ENCODE measurements at regions not wholly inside any gene's neighbourhood (a gene's known extent, or its start where the extent isn't known, plus 50 kb on each side); places are given as distances from the start of the nearest gene placed in this dataset.

DNA sequence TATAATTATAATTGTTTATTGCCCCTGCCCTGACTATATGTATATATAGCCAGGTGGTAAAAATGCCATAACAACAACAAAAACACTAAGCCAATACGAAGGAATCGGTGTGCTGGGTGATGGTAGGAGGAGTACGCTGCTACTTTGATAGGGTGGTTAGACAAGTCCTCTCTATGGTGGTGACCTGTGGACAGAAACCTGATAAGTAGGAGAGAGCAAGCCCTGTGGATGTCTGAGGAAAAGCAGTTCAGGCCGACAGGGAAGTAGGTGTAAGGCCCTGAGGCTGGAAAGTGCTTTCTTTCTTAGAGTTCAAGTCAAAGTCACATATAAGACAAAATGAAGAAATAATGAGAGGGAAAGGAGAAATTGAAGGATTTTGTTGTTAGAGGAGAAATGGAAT, 823.8 kb upstream of the CELF2 start:
- Histone ChIP-seq H3K9ac (ENCODE audit: control insufficient read depth, extremely low read depth, insufficient read depth, low read length) (no peak overlapping the region), H3K36me3 (ENCODE audit: control insufficient read depth in 2 of 2, extremely low read depth in 1 of 2, insufficient read depth in 2 of 2, low read length in 2 of 2) (no peaks in the 10 kb centered on the region), H3K4me2 (ENCODE audit: control insufficient read depth, extremely low read depth, insufficient read depth, low read depth, low read length) (no peak overlapping the region), H4K20me1 (ENCODE audit: control insufficient read depth, extremely low read depth, insufficient read depth, low read length) (no peaks in the 10 kb centered on the region), H3K79me2 (ENCODE audit: control insufficient read depth, insufficient read depth, low read length) (no peaks in the 10 kb centered on the region), H3K9me1 (ENCODE audit: control insufficient read depth, extremely low read depth, insufficient read depth, low read length) (no peaks in the 10 kb centered on the region), H3K4me1 (ENCODE audit: control insufficient read depth, extremely low read depth, insufficient read depth, low read length) (no peaks in the 10 kb centered on the region), H3K4me3 (ENCODE audit: control insufficient read depth in 2 of 3, extremely low read depth in 1 of 3, insufficient read depth in 2 of 3, low read depth in 1 of 3, low read length in 3 of 3) (no peak overlapping the region), H3K9me3 (ENCODE audit: control insufficient read depth, low read depth, low read length) (no peaks in the 10 kb centered on the region), H3K27me3 (ENCODE audit: control insufficient read depth, extremely low read depth, insufficient read depth, low read length) (no peaks in the 10 kb centered on the region), H2AFZ (ENCODE audit: control insufficient read depth, low read length) (no peak overlapping the region), H3K27ac (ENCODE audit: control insufficient read depth, insufficient read depth, low read length) (no peak overlapping the region)
- FAIRE-seq = no peak
- TF ChIP-seq, protein P1, sequence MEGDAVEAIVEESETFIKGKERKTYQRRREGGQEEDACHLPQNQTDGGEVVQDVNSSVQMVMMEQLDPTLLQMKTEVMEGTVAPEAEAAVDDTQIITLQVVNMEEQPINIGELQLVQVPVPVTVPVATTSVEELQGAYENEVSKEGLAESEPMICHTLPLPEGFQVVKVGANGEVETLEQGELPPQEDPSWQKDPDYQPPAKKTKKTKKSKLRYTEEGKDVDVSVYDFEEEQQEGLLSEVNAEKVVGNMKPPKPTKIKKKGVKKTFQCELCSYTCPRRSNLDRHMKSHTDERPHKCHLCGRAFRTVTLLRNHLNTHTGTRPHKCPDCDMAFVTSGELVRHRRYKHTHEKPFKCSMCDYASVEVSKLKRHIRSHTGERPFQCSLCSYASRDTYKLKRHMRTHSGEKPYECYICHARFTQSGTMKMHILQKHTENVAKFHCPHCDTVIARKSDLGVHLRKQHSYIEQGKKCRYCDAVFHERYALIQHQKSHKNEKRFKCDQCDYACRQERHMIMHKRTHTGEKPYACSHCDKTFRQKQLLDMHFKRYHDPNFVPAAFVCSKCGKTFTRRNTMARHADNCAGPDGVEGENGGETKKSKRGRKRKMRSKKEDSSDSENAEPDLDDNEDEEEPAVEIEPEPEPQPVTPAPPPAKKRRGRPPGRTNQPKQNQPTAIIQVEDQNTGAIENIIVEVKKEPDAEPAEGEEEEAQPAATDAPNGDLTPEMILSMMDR (optimal IDR thresholded peaks at IDR 0.05 in 1 of 3, IDR thresholded peaks at IDR 0.05 in 1 of 3, conservative IDR thresholded peaks at IDR 0.05 in 1 of 3; ENCODE audit: extremely low read depth in 1 of 3, insufficient read depth in 2 of 3, low read length in 3 of 3) = no peak
- TF ChIP-seq EZH2 (IDR thresholded peaks at IDR 0.05; ENCODE audit: low read length) = no peak
- dilution Hi-C loops (cut with MboI; ENCODE audit: extremely low pct_ligation_motif_present, low sequenced_read_pairs) = no loop called here
- DNase-seq (ENCODE audit: low read depth, low spot score) = no peak

DNA sequence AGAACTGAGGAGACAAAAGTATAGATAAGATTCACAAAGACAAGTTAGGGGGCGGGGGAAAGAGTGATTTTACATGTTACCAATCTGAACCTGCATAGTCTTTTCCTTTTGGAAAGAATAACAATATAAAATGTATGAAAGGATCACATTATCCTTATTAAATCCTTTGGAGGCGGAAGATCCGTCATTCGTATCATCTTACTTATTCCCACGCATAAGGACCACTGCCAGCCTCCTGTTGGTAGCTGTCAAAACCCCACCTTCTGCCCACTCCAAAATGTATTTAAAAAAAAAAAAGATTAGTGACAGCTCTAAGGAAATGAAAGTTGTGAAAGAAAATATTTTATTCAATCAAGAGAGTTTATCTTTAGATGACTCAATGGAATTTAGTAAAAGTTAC, 821.0 kb upstream of the CELF2 start:
- no peak overlapping the region for H2AFZ ChIP-seq (ENCODE audit: control insufficient read depth, low read length)
- dilution Hi-C loops (cut with MboI; ENCODE audit: extremely low pct_ligation_motif_present, low sequenced_read_pairs) = no loop called here
- no peaks in the 10 kb centered on the region for H3K9me3 ChIP-seq (ENCODE audit: control insufficient read depth, low read depth, low read length)
- no peak overlapping the region for H3K4me3 ChIP-seq (ENCODE audit: control insufficient read depth in 2 of 3, extremely low read depth in 1 of 3, insufficient read depth in 2 of 3, low read depth in 1 of 3, low read length in 3 of 3)
- H3K4me1 ChIP-seq (ENCODE audit: control insufficient read depth, extremely low read depth, insufficient read depth, low read length) = no peaks in the 10 kb centered on the region
- H3K4me2 ChIP-seq (ENCODE audit: control insufficient read depth, extremely low read depth, insufficient read depth, low read depth, low read length) = no peak overlapping the region
- no peaks in the 10 kb centered on the region for H4K20me1 ChIP-seq (ENCODE audit: control insufficient read depth, extremely low read depth, insufficient read depth, low read length)
- H3K36me3 ChIP-seq (ENCODE audit: control insufficient read depth in 2 of 2, extremely low read depth in 1 of 2, insufficient read depth in 2 of 2, low read length in 2 of 2) = no peaks in the 10 kb centered on the region
- no peaks in the 10 kb centered on the region for H3K79me2 ChIP-seq (ENCODE audit: control insufficient read depth, insufficient read depth, low read length)
- H3K9ac ChIP-seq (ENCODE audit: control insufficient read depth, extremely low read depth, insufficient read depth, low read length) = no peak overlapping the region
- FAIRE-seq (no peak), DNase-seq (ENCODE audit: low read depth, low spot score) (no peak)
- no peaks in the 10 kb centered on the region for H3K9me1 ChIP-seq (ENCODE audit: control insufficient read depth, extremely low read depth, insufficient read depth, low read length)
- TF ChIP-seq, protein P1 (optimal IDR thresholded peaks at IDR 0.05 in 1 of 3, IDR thresholded peaks at IDR 0.05 in 1 of 3, conservative IDR thresholded peaks at IDR 0.05 in 1 of 3; ENCODE audit: extremely low read depth in 1 of 3, insufficient read depth in 2 of 3, low read length in 3 of 3) = no peak
- no peak for TF ChIP-seq EZH2 (IDR thresholded peaks at IDR 0.05; ENCODE audit: low read length)
- H3K27me3 ChIP-seq (ENCODE audit: control insufficient read depth, extremely low read depth, insufficient read depth, low read length) = no peaks in the 10 kb centered on the region
- H3K27ac ChIP-seq (ENCODE audit: control insufficient read depth, insufficient read depth, low read length) = no peak overlapping the region
